GM19468 (cell line): ENCODE measurements at regions not wholly inside any gene's neighbourhood (a gene's known extent, or its start where the extent isn't known, plus 50 kb on each side); places are given as distances from the start of the nearest gene placed in this dataset.

ENCODE experiments used
- ATAC-seq: cut with Tn5 transposase; IDR thresholded peaks from one replicate; pipeline ENCODE4 v1.9.1; 2021; ENCODE audit warnings: mild to moderate bottlenecking, moderate library complexity, moderate number of reproducible peaks; ENCODE audit not compliant: unreplicated experiment; ENCODE audit errors: extremely low read depth

- no peak for ATAC-seq
These were observed 125.1 kb upstream of the IPO9 start for GRCh38 chr1:201703621-201704438.

- no peak for ATAC-seq
These were observed 124.5 kb upstream of the IPO9 start for GRCh38 chr1:201704439-201704792.

DNA sequence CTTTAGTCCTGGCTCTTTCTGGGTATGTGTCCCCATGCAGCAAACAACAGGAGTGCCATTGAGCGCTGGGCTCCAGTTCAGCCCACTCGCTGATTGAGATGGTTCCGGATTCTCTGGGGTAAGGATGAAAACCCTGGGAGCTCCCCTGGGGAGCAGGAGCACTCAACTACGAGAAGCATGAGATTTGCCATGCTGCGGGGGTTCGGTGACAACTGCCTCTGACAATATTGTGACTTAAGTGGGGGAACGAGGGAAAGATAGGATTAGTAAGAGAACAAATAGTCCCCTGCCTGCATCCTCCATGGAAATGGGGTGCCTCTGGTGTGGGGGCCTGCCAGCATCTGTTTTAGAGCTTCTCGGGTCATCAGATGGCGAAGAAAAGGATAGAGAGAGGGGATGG lies 123.6 kb upstream of the IPO9 start:
- no peak for ATAC-seq

- ATAC-seq: no peak
These were observed 122.8 kb upstream of the IPO9 start for GRCh38 chr1:201706109-201706508.

- ATAC-seq: no peak
These were observed 121.9 kb upstream of the IPO9 start for GRCh38 chr1:201707027-201707426.

DNA sequence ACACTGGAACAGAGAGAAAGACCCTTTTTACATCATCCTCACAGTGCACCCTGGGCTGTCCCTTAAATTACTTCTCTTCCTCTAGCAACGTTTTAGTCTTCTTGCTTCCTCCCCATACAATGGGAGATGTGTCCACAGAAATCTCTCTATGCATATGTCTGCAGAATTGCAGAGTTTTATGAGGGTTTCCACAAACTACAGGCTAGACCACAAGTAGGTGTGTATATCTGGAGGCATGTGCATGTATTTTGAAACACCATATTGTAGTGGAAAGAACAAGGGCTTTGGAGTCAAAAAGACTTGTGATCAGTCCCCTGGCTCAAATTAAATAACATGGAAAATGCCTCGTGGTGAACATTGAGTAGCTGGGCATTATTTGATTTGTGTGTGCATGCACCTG lies 121.3 kb upstream of the IPO9 start:
- ATAC-seq: no peak

DNA sequence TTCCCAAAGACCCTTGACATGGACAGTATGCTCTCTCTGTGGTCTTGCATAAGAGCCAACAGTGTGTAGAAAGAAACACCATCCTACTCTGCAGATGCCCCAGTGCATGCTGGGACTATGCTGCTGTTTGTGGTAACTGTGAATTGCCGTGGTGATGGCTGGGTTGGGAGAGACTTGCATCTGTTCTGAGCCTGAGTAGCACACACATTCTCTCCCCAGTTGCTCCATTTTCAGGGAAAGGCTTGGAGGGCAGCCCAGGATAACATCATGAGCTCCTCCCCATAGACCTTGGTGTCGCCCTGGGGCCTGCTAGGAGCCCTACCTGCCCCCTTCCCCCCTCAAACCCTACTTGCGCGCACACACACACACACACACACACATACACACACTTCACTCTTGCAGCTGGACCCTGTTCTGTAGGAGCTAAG lies 120.9 kb upstream of the IPO9 start:
- no peak for ATAC-seq

- no peak for ATAC-seq
These were observed 120.3 kb upstream of the IPO9 start for GRCh38 chr1:201708691-201709090.

DNA sequence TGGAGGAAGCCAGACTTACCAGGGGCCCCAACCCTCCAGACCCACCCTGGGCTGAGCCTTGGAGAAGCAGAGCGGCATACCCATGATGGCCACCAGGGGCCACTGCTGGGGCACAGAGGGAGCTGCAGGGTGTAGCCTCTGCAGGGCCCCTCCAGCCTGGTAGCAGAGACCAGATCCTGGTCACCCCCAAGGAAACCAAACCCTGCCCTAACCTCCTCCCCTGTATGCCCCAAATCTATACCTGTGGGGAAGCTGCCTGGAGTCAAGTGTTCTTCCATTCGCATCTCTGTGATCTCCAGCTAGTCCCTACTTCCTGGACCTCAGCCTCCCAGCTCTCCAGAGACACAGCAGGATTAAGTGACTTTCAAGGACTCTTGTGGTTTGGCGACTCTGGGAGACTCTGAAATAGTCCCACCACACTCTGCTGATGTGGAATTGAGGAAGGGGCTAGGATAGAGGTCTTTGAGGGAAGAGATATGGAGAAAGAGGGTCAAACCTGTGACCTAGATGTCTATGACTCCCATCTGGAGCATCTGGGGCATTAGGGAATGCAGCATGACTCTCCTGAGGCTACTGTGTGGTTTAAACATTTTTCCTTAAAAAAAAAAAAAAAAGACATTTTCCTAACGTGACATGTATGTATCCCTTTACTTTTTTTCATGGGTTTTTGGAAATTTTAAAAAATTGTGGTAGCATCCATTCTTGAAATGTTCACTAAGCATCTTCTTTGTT lies 119.2 kb upstream of the IPO9 start:
- ATAC-seq: no peak

- ATAC-seq: no peak
These were observed 118.0 kb upstream of the IPO9 start for GRCh38 chr1:201710632-201711597.

DNA sequence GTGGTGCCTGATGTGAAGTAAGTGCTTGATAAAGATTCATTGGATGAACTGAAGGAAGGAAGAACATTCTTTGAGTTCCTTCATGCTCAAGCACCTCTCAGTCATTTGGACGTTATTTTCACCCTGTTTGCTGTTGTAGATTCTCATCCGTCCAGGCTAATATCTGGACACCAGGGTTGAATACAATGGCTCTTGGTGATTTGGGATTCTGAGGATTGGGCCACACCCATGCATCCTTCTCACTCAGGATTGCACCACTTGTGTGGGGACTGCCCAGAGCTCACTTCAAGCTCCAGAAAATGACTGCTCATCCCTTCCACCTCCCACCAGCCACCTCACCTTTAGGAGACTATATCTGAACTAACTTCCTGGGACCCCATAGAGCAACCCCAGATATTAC lies 117.1 kb upstream of the IPO9 start:
- ATAC-seq: no peak

GRCh38 chr1:201712387-201713085 lies 116.4 kb upstream of the IPO9 start:
- ATAC-seq: no peak

DNA sequence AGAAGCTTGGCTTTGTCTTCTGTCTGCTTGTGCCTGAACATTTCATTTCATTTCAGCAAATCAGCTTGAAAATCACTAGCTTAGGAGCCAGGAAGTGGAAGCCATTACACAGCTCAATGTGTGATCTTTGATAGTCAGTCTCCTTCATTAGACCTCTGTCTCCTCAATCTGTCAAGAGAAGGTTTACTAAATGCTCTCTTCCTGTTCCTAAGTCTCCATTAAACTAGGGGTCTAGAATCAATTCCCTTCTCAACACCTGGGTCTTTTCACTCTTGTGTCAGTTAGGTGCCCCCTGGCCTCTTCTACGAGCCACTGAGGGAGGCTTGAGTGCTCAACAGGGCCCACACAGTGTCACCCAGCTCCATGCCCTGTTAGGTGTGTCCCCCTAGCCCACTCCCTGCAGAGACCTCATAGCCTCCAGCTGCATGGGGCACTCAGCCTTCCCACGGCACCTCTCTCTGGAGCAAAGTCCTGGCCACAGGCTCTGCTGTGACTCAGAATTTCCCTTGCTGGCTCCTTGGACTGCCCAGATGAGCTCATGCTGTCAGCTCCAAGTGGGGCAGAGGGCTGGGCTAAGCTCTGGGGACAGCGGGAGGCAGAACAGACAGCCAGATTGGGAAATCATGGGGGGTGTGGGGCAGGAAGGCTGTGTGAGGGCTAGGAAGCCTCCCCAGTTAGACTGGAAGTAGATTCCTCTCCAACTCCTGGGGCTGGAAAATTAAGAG lies 115.7 kb upstream of the IPO9 start:
- ATAC-seq: no peak

DNA sequence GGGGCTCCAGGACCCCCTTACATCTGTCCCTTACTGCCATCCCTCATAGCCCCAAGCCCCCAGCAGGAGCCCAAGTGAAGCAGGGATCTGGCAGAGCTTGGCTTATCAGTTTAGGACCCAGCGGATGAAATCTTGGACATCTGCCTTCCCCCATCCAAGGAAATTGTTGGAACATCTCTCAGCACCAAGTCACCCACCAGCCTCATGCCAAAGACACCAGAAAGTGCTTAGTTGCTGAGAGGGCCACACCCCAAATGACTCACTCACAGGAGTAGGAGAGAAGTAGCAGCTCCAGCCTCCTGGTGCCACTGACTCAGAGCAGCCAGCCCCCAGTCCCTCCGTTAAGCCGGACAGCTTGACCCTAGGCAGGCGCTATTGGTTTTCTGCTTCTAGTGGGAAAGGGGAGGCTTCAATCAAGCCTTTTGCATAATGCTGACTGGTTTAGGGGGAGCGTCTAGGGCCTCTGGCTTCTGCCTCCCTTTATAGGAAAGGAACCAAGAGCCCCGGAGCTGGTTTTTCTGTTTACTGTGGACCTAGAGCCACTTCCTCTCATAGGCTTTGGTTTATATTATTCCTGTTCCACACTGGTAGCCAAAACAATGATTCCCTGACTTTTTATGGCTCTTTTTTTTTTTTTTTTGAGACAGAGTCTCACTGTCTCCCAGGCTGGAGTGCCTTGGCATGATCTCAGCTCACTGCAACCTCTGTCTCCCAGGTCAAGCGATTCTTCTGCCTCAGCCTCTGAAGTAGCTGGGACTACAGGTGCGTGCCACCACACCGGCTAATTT lies 114.2 kb upstream of the IPO9 start:
- no peak for ATAC-seq

GRCh38 chr1:201715351-201715750 lies 113.6 kb upstream of the IPO9 start:
- no peak for ATAC-seq

GRCh38 chr1:201715801-201716741 lies 112.9 kb upstream of the IPO9 start:
- ATAC-seq: peak; percentile 31

GRCh38 chr1:201716742-201717135 lies 112.2 kb upstream of the IPO9 start:
- no peak for ATAC-seq

DNA sequence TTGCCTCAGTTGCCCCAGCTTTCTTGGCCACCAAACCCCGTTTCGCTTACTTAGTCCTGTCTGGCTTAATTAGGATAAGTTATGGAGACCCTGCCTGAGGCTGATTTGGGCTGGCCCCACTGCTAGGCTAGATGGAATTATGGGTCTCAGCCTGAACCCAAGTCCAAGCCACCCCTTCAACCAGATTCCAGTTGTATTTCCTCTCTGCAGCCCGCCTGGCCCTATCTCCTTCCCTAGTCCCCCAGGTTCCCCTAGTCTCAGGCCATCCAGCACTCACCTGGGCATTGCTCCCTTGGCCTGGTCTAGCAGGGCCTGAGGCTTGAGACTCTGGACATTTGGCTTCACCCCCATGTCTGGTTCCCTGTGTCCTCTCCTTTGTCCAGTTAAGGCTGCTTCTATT lies 111.7 kb upstream of the IPO9 start:
- ATAC-seq: no peak
